DOHH2 (cell line): ENCODE measurements at regions not wholly inside any gene's neighbourhood (a gene's known extent, or its start where the extent isn't known, plus 50 kb on each side); places are given as distances from the start of the nearest gene placed in this dataset.
"Not testable (repeated sequence)": the region's sequence is repeated elsewhere in the genome, so short reads cannot be mapped to it uniquely, and the experiment has no call there.

Experiments
- H3F3A ChIP-seq: fragments of 200-600 bp; sonication (generic), shearing (Covaris generic); 2 replicates; pipeline ENCODE4 v1.6.0; 2016; ENCODE audit warnings: antibody characterized with exemption, mild to moderate bottlenecking; ENCODE audit not compliant: control insufficient read depth, insufficient read depth
- H3K27ac ChIP-seq: fragments of 200-600 bp; sonication (generic); 2 replicates; pipeline ENCODE4 v1.5.1; 2014; ENCODE audit warnings: low read depth, mild to moderate bottlenecking, low read length, moderate library complexity
- H3K27me3 ChIP-seq: fragments of 200-600 bp; sonication (generic); 2 replicates; pipeline ENCODE4 v1.6.1; 2014; ENCODE audit warnings: mild to moderate bottlenecking, low read length, mixed read lengths; ENCODE audit not compliant: control insufficient read depth
- H3K36me3 ChIP-seq: fragments of 200-600 bp; sonication (generic); 2 replicates; pipeline ENCODE4 v1.6.1; 2014; ENCODE audit warnings: mild to moderate bottlenecking, low read length, moderate library complexity, mixed read lengths; ENCODE audit not compliant: control insufficient read depth
- H3K4me1 ChIP-seq: fragments of 200-600 bp; sonication (generic); 2 replicates; pipeline ENCODE4 v1.6.1; 2014; ENCODE audit warnings: mild to moderate bottlenecking, low read length, mixed read lengths; ENCODE audit not compliant: control insufficient read depth
- H3K4me2 ChIP-seq: fragments of 200-600 bp; sonication (generic); 2 replicates; pipeline ENCODE4 v1.6.0; 2014; ENCODE audit warnings: mild to moderate bottlenecking, low read length, moderate library complexity
- H3K4me3 ChIP-seq: fragments of 200-600 bp; sonication (generic); 2 replicates; pipeline ENCODE4 v1.5.1; 2014; ENCODE audit warnings: mild to moderate bottlenecking, low read length, mixed read lengths
- H3K79me2 ChIP-seq: fragments of 200-600 bp; sonication (generic); 2 replicates; pipeline ENCODE4 v1.6.1; 2014; ENCODE audit warnings: mild to moderate bottlenecking, low read length, mixed read lengths; ENCODE audit not compliant: control insufficient read depth
- H3K9me2 ChIP-seq: fragments of 200-600 bp; sonication (generic); replicated peaks from 2 replicates; pipeline ENCODE4 v1.6.1; 2014; ENCODE audit warnings: mild to moderate bottlenecking, low read length, mixed read lengths; ENCODE audit not compliant: control insufficient read depth
- H3K9me3 ChIP-seq: fragments of 200-600 bp; sonication (generic); 2 replicates; pipeline ENCODE4 v1.6.1; 2014; ENCODE audit warnings: antibody characterized with exemption, low read length, mixed read lengths; ENCODE audit not compliant: control insufficient read depth, insufficient read depth
- H4K20me1 ChIP-seq: fragments of 200-600 bp; sonication (generic); 2 replicates; pipeline ENCODE4 v1.6.0; 2014; ENCODE audit warnings: low read depth, mild to moderate bottlenecking, antibody characterized with exemption, low read length, moderate library complexity; ENCODE audit not compliant: control insufficient read depth, insufficient read depth
- CTCF ChIP-seq: fragments of 200-600 bp; sonication (generic); IDR thresholded peaks from one replicate; pipeline ENCODE4 v1.5.1; 2014; ENCODE audit warnings: antibody characterized with exemption, mild to moderate bottlenecking, low read depth, low read length; ENCODE audit not compliant: poor library complexity, severe bottlenecking
- EZH2phosphoT487 ChIP-seq: fragments of 200-600 bp; sonication (generic); IDR thresholded peaks from 2 replicates; pipeline ENCODE4 v1.6.1; 2017; ENCODE audit warnings: borderline replicate concordance, mild to moderate bottlenecking, antibody characterized with exemption, low read length, moderate library complexity, mixed read lengths

- H3K4me3 ChIP-seq, H3F3A ChIP-seq, H3K9me3 ChIP-seq, H4K20me1 ChIP-seq, H3K4me2 ChIP-seq, H3K36me3 ChIP-seq, H3K9me2 ChIP-seq, H3K27ac ChIP-seq, H3K27me3 ChIP-seq: not testable (repeated sequence)
- Histone ChIP-seq H3K79me2 (peaks cover 17% of the 10 kb centered on the region), H3K4me1 (peaks cover 13% of the 10 kb centered on the region)
Measured at GRCh38 chr16:21487956-21488355, 111.4 kb upstream of the METTL9 start.

GRCh38 chr16:21499046-21499445, 100.3 kb upstream of the METTL9 start:
- not testable (repeated sequence) for H3K9me2 ChIP-seq, H3K9me3 ChIP-seq, H3K36me3 ChIP-seq, H3K27me3 ChIP-seq, H3F3A ChIP-seq, H4K20me1 ChIP-seq
- H3K4me3 ChIP-seq, result peak overlapping the region; percentile 47; the same call in 1 of the 2 replicates
- peaks cover 38% of the 10 kb centered on the region for H3K79me2 ChIP-seq
- H3K4me2 ChIP-seq, result peak overlapping the region; percentile 48; the same call in 1 of the 2 replicates
- peaks cover 16% of the 10 kb centered on the region for H3K4me1 ChIP-seq
- H3K27ac ChIP-seq, result peak overlapping the region; percentile 57; the same call in 1 of the 2 replicates

- H4K20me1 ChIP-seq, H3K27me3 ChIP-seq, H3K9me3 ChIP-seq, H3K9me2 ChIP-seq, H3K36me3 ChIP-seq: not testable (repeated sequence)
- Histone ChIP-seq H3K4me1 (peaks cover 26% of the 10 kb centered on the region), H3K4me2 (peak overlapping the region; percentile 76), H3K4me3 (peak overlapping the region; percentile 74), H3F3A (peaks cover 13% of the 10 kb centered on the region), H3K79me2 (peaks cover 58% of the 10 kb centered on the region), H3K27ac (peak overlapping the region; percentile 79)
Measured at GRCh38 chr16:21501223-21501868, 98.0 kb upstream of the METTL9 start.

- H3K79me2 ChIP-seq, result peaks cover 65% of the 10 kb centered on the region
- peaks cover 9% of the 10 kb centered on the region; the same call in 1 of the 2 replicates for H3K36me3 ChIP-seq
- no peaks in the 10 kb centered on the region for H3K27me3 ChIP-seq
Measured at GRCh38 chr16:21501869-21502667, 97.3 kb upstream of the METTL9 start.

GRCh38 chr16:21503574-21503920, 95.8 kb upstream of the METTL9 start:
- H3K79me2 ChIP-seq, result peaks cover 76% of the 10 kb centered on the region
- H3K36me3 ChIP-seq, result peaks cover 23% of the 10 kb centered on the region
- peak overlapping the region; percentile 18; the same call in 1 of the 2 replicates for H3K27ac ChIP-seq
- H3K4me3 ChIP-seq, H3K9me3 ChIP-seq, H3K27me3 ChIP-seq, H3K4me2 ChIP-seq, H3K9me2 ChIP-seq: not testable (repeated sequence)
- H4K20me1 ChIP-seq, result peaks cover 11% of the 10 kb centered on the region; the same call in 1 of the 2 replicates
- H3F3A ChIP-seq, result peaks cover 18% of the 10 kb centered on the region
- H3K4me1 ChIP-seq, result peaks cover 48% of the 10 kb centered on the region

More at GRCh38 chr16:21501869-21502667, 97.3 kb upstream of the METTL9 start:
- H3K9me2 ChIP-seq, result no peaks in the 10 kb centered on the region
- peak overlapping the region; percentile 74 for H3K4me3 ChIP-seq
- peaks cover 16% of the 10 kb centered on the region for H3F3A ChIP-seq
- H3K9me3 ChIP-seq, result no peaks in the 10 kb centered on the region
- no peaks in the 10 kb centered on the region for H4K20me1 ChIP-seq
- TF ChIP-seq CTCF, result no peak
- TF ChIP-seq EZH2phosphoT487, result no peak
- peak overlapping the region; percentile 76 for H3K4me2 ChIP-seq
- H3K27ac ChIP-seq, result peak overlapping the region; percentile 79
- H3K4me1 ChIP-seq, result peaks cover 33% of the 10 kb centered on the region

GRCh38 chr16:21503941-21504832, 95.2 kb upstream of the METTL9 start:
- H3K27me3 ChIP-seq, H3K4me3 ChIP-seq, H3K9me2 ChIP-seq, H3K9me3 ChIP-seq, H3K4me2 ChIP-seq: not testable (repeated sequence)
- Histone ChIP-seq H3K27ac (peak overlapping the region; percentile 18; the same call in 1 of the 2 replicates), H4K20me1 (peaks cover 17% of the 10 kb centered on the region; the same call in 1 of the 2 replicates), H3K4me1 (peaks cover 55% of the 10 kb centered on the region), H3K79me2 (peaks cover 79% of the 10 kb centered on the region), H3K36me3 (peaks cover 29% of the 10 kb centered on the region), H3F3A (peaks cover 21% of the 10 kb centered on the region)
